Fibroblast of lung (primary cell): ENCODE measurements at regions not wholly inside any gene's neighbourhood (a gene's known extent, or its start where the extent isn't known, plus 50 kb on each side); places are given as distances from the start of the nearest gene placed in this dataset.

Experiments used
- DNase-seq, 2 donors: peaks; one replicate each; pipeline versions ENCODE4 v3.0.0 to v3.0.0-alpha.2; 2010; ENCODE audit warnings: low read depth in 2 of 2
- H2AFZ ChIP-seq: 2 replicates; pipeline ENCODE4 v1.5.1; 2012; ENCODE audit warnings: low read length, control low read depth, inconsistent platforms
- H3K27ac ChIP-seq: 2 replicates; pipeline ENCODE4 v1.5.1; 2011; ENCODE audit warnings: low read length, control low read depth; ENCODE audit not compliant: insufficient read depth
- H3K27me3 ChIP-seq: 2 replicates; pipeline ENCODE4 v1.5.1; 2011; ENCODE audit warnings: mild to moderate bottlenecking, low read length; ENCODE audit not compliant: control insufficient read depth, insufficient read depth
- H3K36me3 ChIP-seq: 2 replicates; pipeline ENCODE4 v1.5.1; 2011; ENCODE audit warnings: low read length; ENCODE audit not compliant: control insufficient read depth, insufficient read depth
- H3K4me1 ChIP-seq: 2 replicates; pipeline ENCODE4 v1.5.1; 2011; ENCODE audit warnings: low read length; ENCODE audit not compliant: control insufficient read depth, insufficient read depth; ENCODE audit errors: extremely low read depth
- H3K4me2 ChIP-seq: 2 replicates; pipeline ENCODE4 v1.5.1; 2011; ENCODE audit warnings: low read length, control low read depth; ENCODE audit not compliant: insufficient read depth; ENCODE audit errors: extremely low read depth
- H3K4me3 ChIP-seq, 4 experiments: fragments of 200-600 bp in 1 of 4; sonication (generic) in 1 of 4; replicated peaks in 1 of 4; 2 replicates each; pipeline ENCODE4 v1.5.1; 2011 to 2016; ENCODE audit warnings: low read length in 4 of 4, low read depth in 3 of 4, mild to moderate bottlenecking in 3 of 4, control low read depth in 2 of 4, inconsistent platforms in 1 of 4, mixed read lengths in 1 of 4; ENCODE audit not compliant: insufficient read depth in 1 of 4; ENCODE audit errors: control extremely low read depth in 1 of 4
- H3K79me2 ChIP-seq: 2 replicates; pipeline ENCODE4 v1.5.1; 2012; ENCODE audit warnings: mild to moderate bottlenecking, low read length, inconsistent platforms; ENCODE audit not compliant: control insufficient read depth, insufficient read depth
- H3K9ac ChIP-seq: 2 replicates; pipeline ENCODE4 v1.5.1; 2011; ENCODE audit warnings: mild to moderate bottlenecking, low read length, control low read depth; ENCODE audit not compliant: insufficient read depth
- H3K9me3 ChIP-seq: 2 replicates; pipeline ENCODE4 v1.5.1; 2012; ENCODE audit warnings: low read depth, low read length; ENCODE audit not compliant: control insufficient read depth, insufficient read depth
- H4K20me1 ChIP-seq: 2 replicates; pipeline ENCODE4 v1.5.1; 2011; ENCODE audit warnings: low read length; ENCODE audit not compliant: control insufficient read depth, insufficient read depth; ENCODE audit errors: extremely low read depth
- CTCF ChIP-seq, 2 donors: IDR thresholded peaks in 1 of 2; conservative IDR thresholded peaks in 1 of 2; 1 replicate in 1 of 2; 2 replicates in 1 of 2; pipeline ENCODE4 v1.5.1; 2011 to 2012; ENCODE audit warnings: low read length in 2 of 2, control low read depth in 1 of 2, inconsistent platforms in 1 of 2, low read depth in 1 of 2, mild to moderate bottlenecking in 1 of 2
- EZH2 ChIP-seq: IDR thresholded peaks from 2 replicates; pipeline ENCODE4 v1.5.1; 2012; ENCODE audit warnings: low read length, control low read depth, mild to moderate bottlenecking; ENCODE audit errors: missing control alignments

- H3K79me2 ChIP-seq = no peaks in the 10 kb centered on the region
- H3K9ac ChIP-seq = no peak overlapping the region
- DNase-seq = peak in 1 of 2 donors; percentile 15
- no peak overlapping the region for H2AFZ ChIP-seq
- no peak for TF ChIP-seq CTCF (conservative IDR thresholded peaks at IDR 0.05 in 1 of 2, IDR thresholded peaks at IDR 0.05 in 1 of 2; ENCODE audit: low read depth in 1 of 2, low read length in 2 of 2)
- TF ChIP-seq EZH2 = no peak
- H3K36me3 ChIP-seq = no peaks in the 10 kb centered on the region
- H3K4me2 ChIP-seq = no peak overlapping the region
- no peak overlapping the region for H3K4me3 ChIP-seq
- H3K27me3 ChIP-seq = no peaks in the 10 kb centered on the region
- H3K4me1 ChIP-seq = no peaks in the 10 kb centered on the region
- H3K27ac ChIP-seq = no peak overlapping the region
- H3K9me3 ChIP-seq = no peaks in the 10 kb centered on the region
- H4K20me1 ChIP-seq = no peaks in the 10 kb centered on the region
These were observed 223.5 kb upstream of the IGFBP7 start for GRCh38 chr4:57333684-57334083.

GRCh38 chr4:57331959-57332358, 221.8 kb upstream of the IGFBP7 start:
- H2AFZ ChIP-seq = no peak overlapping the region
- no peak overlapping the region for H3K9ac ChIP-seq
- no peaks in the 10 kb centered on the region for H3K4me1 ChIP-seq
- no peaks in the 10 kb centered on the region for H3K36me3 ChIP-seq
- H3K4me2 ChIP-seq = no peak overlapping the region
- H3K79me2 ChIP-seq = no peaks in the 10 kb centered on the region
- TF ChIP-seq CTCF (conservative IDR thresholded peaks at IDR 0.05 in 1 of 2, IDR thresholded peaks at IDR 0.05 in 1 of 2; ENCODE audit: low read depth in 1 of 2, low read length in 2 of 2) (no peak), EZH2 (no peak)
- H3K27me3 ChIP-seq = no peaks in the 10 kb centered on the region
- H3K27ac ChIP-seq = no peak overlapping the region
- H4K20me1 ChIP-seq = no peaks in the 10 kb centered on the region
- DNase-seq = no peak
- H3K9me3 ChIP-seq = no peaks in the 10 kb centered on the region
- no peak overlapping the region for H3K4me3 ChIP-seq

GRCh38 chr4:57329279-57329678, 219.1 kb upstream of the IGFBP7 start:
- H3K9ac ChIP-seq = no peak overlapping the region
- no peaks in the 10 kb centered on the region for H4K20me1 ChIP-seq
- H3K4me1 ChIP-seq = no peaks in the 10 kb centered on the region
- no peaks in the 10 kb centered on the region for H3K9me3 ChIP-seq
- no peak overlapping the region for H3K4me3 ChIP-seq
- TF ChIP-seq CTCF (conservative IDR thresholded peaks at IDR 0.05 in 1 of 2, IDR thresholded peaks at IDR 0.05 in 1 of 2; ENCODE audit: low read depth in 1 of 2, low read length in 2 of 2) (no peak), EZH2 (no peak)
- no peaks in the 10 kb centered on the region for H3K27me3 ChIP-seq
- H3K79me2 ChIP-seq = no peaks in the 10 kb centered on the region
- no peak overlapping the region for H2AFZ ChIP-seq
- H3K27ac ChIP-seq = no peak overlapping the region
- no peak for DNase-seq
- H3K4me2 ChIP-seq = no peak overlapping the region
- H3K36me3 ChIP-seq = no peaks in the 10 kb centered on the region
